Thyroid gland (tissue), 4 donors: ENCODE measurements at regions not wholly inside any gene's neighbourhood (a gene's known extent, or its start where the extent isn't known, plus 50 kb on each side); places are given as distances from the start of the nearest gene placed in this dataset.

Source experiments
- CTCF ChIP-seq, 6 experiments: fragments of 200-600 bp in 3 of 6; fragments of 450-650 bp in 3 of 6; sonication (generic) in 3 of 6; IDR thresholded peaks; one replicate each; pipeline ENCODE4 v1.5.1; 2016 to 2019; ENCODE audit warnings: antibody characterized with exemption in 6 of 6, mild to moderate bottlenecking in 2 of 6, inconsistent platforms in 1 of 6, moderate library complexity in 1 of 6
- POLR2A ChIP-seq, 2 donors: fragments of 450-650 bp; IDR thresholded peaks; one replicate each; pipeline ENCODE4 v1.6.1; 2017; ENCODE audit warnings: antibody characterized with exemption in 2 of 2, mild to moderate bottlenecking in 2 of 2, moderate library complexity in 1 of 2

- TF ChIP-seq POLR2A (IDR thresholded peaks at IDR 0.05) (no peak), CTCF (IDR thresholded peaks at IDR 0.05) (no peak)
These were observed 97.5 kb downstream of the DLL1 start for GRCh38 chr6:170193326-170193821.
